ENCODE measurements at regions not wholly inside any gene's neighbourhood (a gene's known extent, or its start where the extent isn't known, plus 50 kb on each side); places are given as distances from the start of the nearest gene placed in this dataset.

GRCh38 chr12:125431516-125431915 is 366.3 kb downstream of the AACS start:
- no peak for DNase-seq (ENCODE audit: low spot score)

GRCh38 chr12:125434131-125434530 is 368.9 kb downstream of the AACS start:
- no peak for DNase-seq (ENCODE audit: low spot score)

GRCh38 chr12:125434936-125435443 is 369.8 kb downstream of the AACS start:
- no peak for DNase-seq (ENCODE audit: low spot score)

DNA sequence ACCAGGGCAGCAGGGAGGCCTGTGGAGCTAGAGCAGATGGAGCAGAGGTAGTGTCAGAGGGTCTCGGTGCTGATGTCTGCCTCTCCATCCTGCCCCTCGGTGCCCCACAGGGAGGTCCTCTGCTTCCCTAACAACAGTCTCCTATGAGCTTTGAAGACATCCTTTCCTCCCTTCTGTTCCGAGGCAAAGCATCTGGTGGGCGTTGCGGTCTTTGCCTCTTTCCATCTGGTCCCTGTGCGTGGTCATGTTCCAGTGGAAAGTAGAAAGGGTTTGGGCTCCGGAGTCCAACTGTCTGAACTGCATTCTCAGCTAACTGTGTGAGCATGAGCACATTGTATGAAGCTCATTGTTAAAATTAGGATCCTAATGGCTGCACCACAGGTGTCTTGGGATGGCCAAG is 370.6 kb downstream of the AACS start:
- DNase-seq (ENCODE audit: low spot score): no peak

- DNase-seq (ENCODE audit: low spot score): no peak
Measured at GRCh38 chr12:125436686-125437085, 371.5 kb downstream of the AACS start.

- DNase-seq (ENCODE audit: low spot score): no peak
Measured at GRCh38 chr12:125440399-125440798, 375.2 kb downstream of the AACS start.

DNA sequence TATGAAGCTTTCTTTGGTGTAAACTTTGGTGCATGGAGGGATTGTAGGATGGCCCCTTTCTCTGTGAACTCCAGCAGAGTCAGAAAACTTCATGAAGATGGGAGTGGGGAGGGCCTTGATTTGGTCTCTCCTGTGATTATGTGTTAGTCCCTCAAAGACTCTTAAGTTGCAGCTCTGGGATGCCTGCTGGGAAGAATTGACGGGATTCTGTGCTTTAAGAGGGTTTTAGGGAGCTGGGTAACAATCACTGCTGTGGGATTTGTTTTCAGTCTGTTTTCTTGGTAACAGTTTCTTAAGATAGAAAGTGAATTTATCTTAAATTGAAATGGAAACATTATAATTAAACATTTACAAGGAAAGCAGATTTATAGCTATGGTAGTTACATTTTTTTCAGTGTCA is 378.1 kb downstream of the AACS start:
- no peak for DNase-seq (ENCODE audit: low spot score)

DNA sequence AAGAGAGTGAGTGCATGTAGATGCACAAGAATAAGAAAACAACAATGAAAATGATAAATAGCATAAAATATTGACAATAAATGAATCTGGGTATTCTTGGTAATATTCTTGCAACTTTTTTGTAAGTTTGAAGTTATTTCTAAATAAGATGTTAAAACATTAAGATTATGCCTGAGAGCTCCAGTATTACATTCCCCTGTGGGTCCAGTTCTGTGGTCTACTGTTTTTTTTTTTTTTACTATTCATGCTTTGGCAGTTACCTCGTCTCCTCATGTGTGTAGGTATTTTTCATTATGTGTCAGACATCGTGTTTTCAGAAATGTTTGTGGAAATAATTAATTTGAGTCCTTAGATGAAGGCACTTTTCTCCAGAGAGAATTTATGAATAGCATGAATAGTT is 386.2 kb downstream of the AACS start:
- DNase-seq (ENCODE audit: low spot score): no peak

- DNase-seq (ENCODE audit: low spot score): no peak
Measured at GRCh38 chr12:125453751-125454150, 388.5 kb downstream of the AACS start.

GRCh38 chr12:125454291-125454690 is 389.1 kb downstream of the AACS start:
- DNase-seq (ENCODE audit: low spot score): no peak

GRCh38 chr12:125454786-125455480 is 389.7 kb downstream of the AACS start:
- DNase-seq (ENCODE audit: low spot score): no peak

DNA sequence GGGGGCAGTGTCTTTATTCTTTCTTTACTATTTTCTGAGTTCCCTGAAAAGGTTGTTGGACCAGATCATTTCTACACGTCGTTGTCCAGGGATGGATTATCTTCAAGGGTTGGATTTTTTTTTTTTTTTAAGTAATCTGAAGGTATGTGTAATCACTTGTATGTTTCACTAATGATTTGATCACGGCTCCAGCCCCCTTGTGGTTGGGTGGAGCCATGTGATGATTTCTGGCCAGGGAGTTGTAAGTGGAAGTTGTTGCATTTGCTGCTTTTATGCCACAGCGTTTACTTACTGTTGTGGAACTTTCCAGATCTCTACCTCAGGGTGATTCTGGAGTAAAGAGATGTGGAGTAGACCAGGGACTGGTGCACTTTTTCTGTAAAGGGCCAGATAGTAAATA is 390.3 kb downstream of the AACS start:
- no peak for DNase-seq (ENCODE audit: low spot score)

DNA sequence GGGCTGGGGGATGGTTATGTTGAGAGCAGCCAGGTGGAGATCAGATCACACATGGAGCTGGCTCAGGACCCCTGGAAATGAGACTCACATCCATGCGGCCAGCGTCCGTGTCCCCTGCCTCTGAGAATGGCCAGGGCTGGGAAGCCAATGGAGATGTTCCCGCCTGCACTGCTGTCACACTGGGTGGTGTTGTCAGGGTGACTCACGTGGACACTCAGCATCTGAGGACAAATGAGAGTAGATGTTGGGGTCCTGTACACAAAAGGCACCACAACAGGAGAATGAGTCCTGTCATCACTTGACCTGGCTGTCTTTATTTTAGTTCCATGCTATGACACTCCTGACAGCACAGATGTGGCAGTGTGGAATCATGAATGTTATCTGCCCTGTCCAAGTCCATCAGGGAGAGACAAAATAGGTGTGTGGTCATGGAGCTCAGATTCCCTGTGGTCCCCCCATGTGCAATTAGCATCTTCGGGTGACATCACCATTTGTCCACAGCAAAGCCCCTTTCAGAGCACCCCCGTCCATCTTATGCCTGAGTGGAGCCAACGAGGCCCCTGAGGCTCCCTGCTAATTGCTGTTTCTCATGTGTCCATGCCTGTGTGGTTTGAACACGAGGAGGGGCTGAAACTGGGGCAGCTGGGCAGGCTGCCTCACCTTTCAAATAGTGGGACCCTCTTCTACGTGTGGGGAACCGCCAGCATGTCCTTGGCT is 393.5 kb downstream of the AACS start:
- DNase-seq (ENCODE audit: low spot score): no peak

DNA sequence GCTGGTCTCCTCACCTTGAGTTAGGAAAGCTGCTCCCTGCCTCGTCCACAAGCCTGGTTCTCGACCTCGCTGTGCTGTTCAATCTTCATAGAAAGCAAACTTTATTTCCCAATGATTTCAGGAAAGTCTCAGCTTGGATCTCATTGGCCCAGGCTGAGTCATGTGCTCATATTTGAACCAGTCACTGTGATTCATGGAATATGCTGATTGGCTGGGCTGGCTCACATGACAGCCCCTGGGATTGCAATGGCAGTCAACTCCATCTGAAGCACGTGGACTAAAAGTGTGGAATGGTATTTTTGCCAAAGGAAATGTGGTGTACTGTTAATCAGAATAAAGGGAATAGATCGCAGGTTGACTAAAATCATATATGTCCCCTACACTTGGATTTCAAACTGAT is 396.6 kb downstream of the AACS start:
- DNase-seq (ENCODE audit: low spot score): no peak

- no peak for DNase-seq (ENCODE audit: low spot score)
Measured at GRCh38 chr12:125463386-125463785, 398.2 kb downstream of the AACS start.

DNA sequence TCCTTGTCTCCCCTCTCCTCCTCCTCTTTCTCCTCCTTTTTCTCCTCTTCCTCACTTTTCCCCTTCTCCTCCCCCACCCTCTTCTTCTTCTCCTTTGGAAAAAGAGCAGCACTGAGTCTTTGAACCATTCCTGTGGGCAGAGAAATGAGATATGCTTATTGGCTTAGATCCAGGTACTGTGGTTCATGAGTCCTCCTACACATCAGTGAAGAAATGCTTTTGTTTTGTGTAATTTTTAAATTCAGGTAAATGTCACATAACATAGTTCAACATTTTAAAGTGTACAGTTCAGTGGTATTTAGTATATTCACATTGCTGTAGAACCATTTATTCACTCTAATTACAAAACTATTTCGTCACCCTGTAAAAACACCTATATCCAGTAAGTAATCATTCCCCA is 402.1 kb downstream of the AACS start:
- no peak for DNase-seq (ENCODE audit: low spot score)

DNA sequence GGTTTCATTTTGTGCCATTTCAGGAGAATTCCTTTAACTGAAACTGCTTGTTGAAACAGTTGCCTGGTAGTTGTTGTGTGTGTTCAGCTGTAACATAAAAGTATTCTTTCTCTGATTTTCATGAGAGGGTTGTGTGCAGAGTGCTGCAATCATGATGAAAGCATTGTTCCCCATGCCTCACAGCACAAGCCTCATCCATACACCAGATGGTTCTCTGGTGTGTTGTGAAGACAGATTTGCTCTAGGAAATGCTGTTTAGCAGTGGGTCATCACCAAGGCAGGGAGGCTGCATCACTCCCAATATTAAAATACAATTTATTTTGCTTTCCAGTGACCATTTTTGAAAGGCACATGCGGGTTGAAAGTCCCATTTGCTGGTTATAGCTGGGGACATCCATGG is 404.4 kb downstream of the AACS start:
- DNase-seq (ENCODE audit: low spot score): no peak

- DNase-seq (ENCODE audit: low spot score): no peak
Measured at GRCh38 chr12:125470838-125471783, 405.9 kb downstream of the AACS start.

- DNase-seq (ENCODE audit: low spot score): no peak
Measured at GRCh38 chr12:125473501-125473900, 408.3 kb downstream of the AACS start.

GRCh38 chr12:125487336-125487735 is 422.1 kb downstream of the AACS start:
- DNase-seq (ENCODE audit: low spot score): no peak

DNA sequence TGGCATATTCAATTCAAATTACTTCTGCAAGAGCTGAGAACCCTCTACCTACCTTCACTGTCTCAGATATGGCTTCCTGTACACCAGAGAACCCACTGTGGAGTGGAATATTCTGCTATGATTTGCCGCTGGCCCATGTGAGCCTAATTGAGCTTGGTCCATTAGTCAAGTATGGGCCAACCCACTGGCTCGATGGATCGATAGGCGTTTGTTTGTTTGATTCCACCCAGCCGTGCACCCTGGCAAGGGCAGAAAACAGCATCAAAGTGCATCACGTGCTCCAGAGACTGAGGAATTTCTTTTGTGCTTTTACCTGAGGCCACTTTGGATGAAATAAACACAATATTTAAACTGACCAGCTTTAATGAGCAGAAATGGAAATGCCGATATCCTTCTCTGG is 426.3 kb downstream of the AACS start:
- DNase-seq (ENCODE audit: low spot score): no peak
